Activated T-cell treated with anti-CD3 and anti-CD28 coated beads, Interleukin-2, amount 50 U/mL, for 72 hours (primary cell): ENCODE measurements at regions not wholly inside any gene's neighbourhood (a gene's known extent, or its start where the extent isn't known, plus 50 kb on each side); places are given as distances from the start of the nearest gene placed in this dataset.

Source experiments
- ATAC-seq, 2 donors: fragments of 150-1000 bp; cut with Tn5 transposase; replicated peaks in 1 of 2; 2 replicates each; pipeline ENCODE4 v1.10.0; 2021; ENCODE audit warnings: moderate library complexity in 2 of 2, mild to moderate bottlenecking in 1 of 2
- DNase-seq, 2 donors: peaks; one replicate each; pipeline ENCODE4 v3.0.0; 2021 to 2022; ENCODE audit warnings: mixed read lengths in 1 of 2
- H3K27ac Mint-ChIP-seq: one replicate; pipeline ENCODE4 v1.8.0; 2022; ENCODE audit warnings: mild to moderate bottlenecking, moderate library complexity, mixed read lengths
- H3K27me3 Mint-ChIP-seq: one replicate; pipeline ENCODE4 v1.8.0; 2022; ENCODE audit warnings: low read depth, mixed read lengths
- H3K36me3 Mint-ChIP-seq, 2 donors: one replicate each; pipeline ENCODE4 v1.8.0; 2022; ENCODE audit warnings: mixed read lengths in 2 of 2, mild to moderate bottlenecking in 1 of 2; ENCODE audit not compliant: insufficient read depth in 2 of 2
- H3K4me1 Mint-ChIP-seq: one replicate; pipeline ENCODE4 v1.8.0; 2022; ENCODE audit warnings: low read depth, mixed read lengths
- H3K4me3 Mint-ChIP-seq, 2 donors: one replicate each; pipeline ENCODE4 v1.8.0; 2022; ENCODE audit warnings: mild to moderate bottlenecking in 2 of 2, mixed read lengths in 2 of 2, moderate library complexity in 2 of 2
- H3K9me3 Mint-ChIP-seq, 2 donors: one replicate each; pipeline ENCODE4 v1.8.0; 2022; ENCODE audit warnings: mixed read lengths in 2 of 2

DNA sequence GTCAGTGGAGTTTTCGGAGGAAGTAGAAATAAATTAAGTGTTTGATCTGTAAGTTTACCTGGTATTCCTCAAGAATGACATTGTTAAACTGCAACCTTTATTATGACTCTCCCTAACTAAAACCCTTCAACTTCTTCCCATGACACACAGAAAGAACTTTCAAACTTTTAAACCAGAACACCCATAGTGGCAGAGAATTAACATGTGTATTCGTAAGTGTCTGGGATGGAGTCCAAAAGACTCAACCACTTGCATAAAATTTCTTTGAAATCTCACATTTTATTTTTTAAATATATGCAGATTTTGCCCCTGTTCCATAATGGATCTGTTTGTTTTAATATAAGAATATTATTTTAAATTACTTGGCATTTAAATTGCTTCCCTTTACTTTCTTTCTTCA is 54.6 kb upstream of the PLXNA4 start:
- Mint-ChIP-seq H3K27me3 (peaks cover 5% of the 10 kb centered on the region), H3K4me3 (no peak overlapping the region), H3K36me3 (no peaks in the 10 kb centered on the region), H3K27ac (no peak overlapping the region), H3K4me1 (no peaks in the 10 kb centered on the region), H3K9me3 (peaks cover 0 to 1% of the 10 kb centered on the region in 2 donors)
- ATAC-seq (no peak), DNase-seq (no peak)
